HL-60 (cell line): ENCODE measurements at regions not wholly inside any gene's neighbourhood (a gene's known extent, or its start where the extent isn't known, plus 50 kb on each side); places are given as distances from the start of the nearest gene placed in this dataset.

ENCODE experiments used
- CTCF ChIP-seq: IDR thresholded peaks from one replicate; pipeline ENCODE4 v1.5.1; 2011; ENCODE audit warnings: low read length, control low read depth, inconsistent platforms; ENCODE audit not compliant: insufficient read depth
- GABPA ChIP-seq: IDR thresholded peaks from 2 replicates; pipeline ENCODE4 v1.6.1; 2012; ENCODE audit warnings: low read depth
- POLR2AphosphoS5 ChIP-seq: IDR thresholded peaks from 2 replicates; pipeline ENCODE4 v1.6.1; 2012; ENCODE audit warnings: low read depth
- REST ChIP-seq: IDR thresholded peaks from 2 replicates; pipeline ENCODE4 v1.6.1; 2012; ENCODE audit warnings: low read depth; ENCODE audit not compliant: insufficient replicate concordance
- SPI1 ChIP-seq: IDR thresholded peaks from 2 replicates; pipeline ENCODE4 v1.6.1; 2012; ENCODE audit warnings: low read depth, mild to moderate bottlenecking, borderline replicate concordance

GRCh38 chr12:88946372-88946997 is 366.2 kb upstream of the KITLG start:
- TF ChIP-seq CTCF (no peak), REST (no peak), POLR2AphosphoS5 (no peak), GABPA (no peak), SPI1 (no peak)
